GM23338 (cell line): ENCODE measurements at regions not wholly inside any gene's neighbourhood (a gene's known extent, or its start where the extent isn't known, plus 50 kb on each side); places are given as distances from the start of the nearest gene placed in this dataset.

Experiments used
- ATAC-seq: fragments of 200-7000 bp; cut with Tn5 transposase; 3 replicates; pipeline ENCODE4 v1.9.1; 2020
- DNase-seq: peaks from one replicate; pipeline ENCODE4 v3.0.0-alpha.2; 2015; ENCODE audit warnings: low spot score
- H2AFZ ChIP-seq: fragments of 200-600 bp; sonication (generic); 2 replicates; pipeline ENCODE4 v1.8.0; 2016; ENCODE audit warnings: antibody characterized with exemption, mild to moderate bottlenecking, moderate library complexity
- H3F3A ChIP-seq: fragments of 200-600 bp; sonication (generic); replicated peaks from 2 replicates; pipeline ENCODE4 v1.8.0; 2017; ENCODE audit warnings: antibody characterized with exemption, mixed run types, low read depth
- H3K27ac ChIP-seq: fragments of 200-600 bp; sonication (generic); 2 replicates; pipeline ENCODE4 v1.6.1; 2016; ENCODE audit warnings: low read depth
- H3K27me3 ChIP-seq: fragments of 200-600 bp; sonication (generic); 2 replicates; pipeline ENCODE4 v1.8.0; 2016; ENCODE audit warnings: mild to moderate bottlenecking, mixed run types, moderate library complexity; ENCODE audit not compliant: insufficient read depth
- H3K36me3 ChIP-seq: fragments of 200-600 bp; sonication (generic); 2 replicates; pipeline ENCODE4 v1.8.0; 2016; ENCODE audit warnings: mild to moderate bottlenecking; ENCODE audit not compliant: insufficient read depth
- H3K4me1 ChIP-seq: fragments of 200-600 bp; sonication (generic); 2 replicates; pipeline ENCODE4 v1.8.0; 2016; ENCODE audit warnings: mild to moderate bottlenecking, moderate library complexity; ENCODE audit not compliant: insufficient read depth
- H3K4me2 ChIP-seq: fragments of 200-600 bp; sonication (generic); 2 replicates; pipeline ENCODE4 v1.7.1; 2017; ENCODE audit warnings: mixed run types
- H3K4me3 ChIP-seq: fragments of 200-600 bp; sonication (generic); 2 replicates; pipeline ENCODE4 v1.6.1; 2016; ENCODE audit warnings: mixed run types
- H3K79me2 ChIP-seq: fragments of 200-600 bp; sonication (generic); replicated peaks from 2 replicates; pipeline ENCODE4 v1.8.0; 2017; ENCODE audit warnings: mild to moderate bottlenecking; ENCODE audit not compliant: insufficient read depth
- H3K9me2 ChIP-seq: fragments of 200-600 bp; sonication (generic); 2 replicates; pipeline ENCODE4 v1.8.0; 2017; ENCODE audit not compliant: insufficient read depth
- H4K20me1 ChIP-seq: fragments of 200-600 bp; sonication (generic); replicated peaks from 2 replicates; pipeline ENCODE4 v1.8.0; 2017; ENCODE audit warnings: mild to moderate bottlenecking; ENCODE audit not compliant: insufficient read depth
- H3K27ac Mint-ChIP-seq: 2 replicates; pipeline ENCODE4 v1.8.0; 2020; ENCODE audit warnings: inconsistent platforms, mild to moderate bottlenecking, moderate library complexity, mixed read lengths
- H3K27me3 Mint-ChIP-seq: 3 replicates; pipeline ENCODE4 v1.8.0; 2022; ENCODE audit warnings: low read depth, mild to moderate bottlenecking, moderate library complexity, mixed read lengths, inconsistent platforms; ENCODE audit not compliant: insufficient read depth, poor library complexity
- H3K36me3 Mint-ChIP-seq: 3 replicates; pipeline ENCODE4 v1.8.0; 2021; ENCODE audit warnings: low read depth, mild to moderate bottlenecking, inconsistent platforms, moderate library complexity, mixed read lengths
- H3K4me1 Mint-ChIP-seq: 3 replicates; pipeline ENCODE4 v1.8.0; 2020; ENCODE audit warnings: mild to moderate bottlenecking, inconsistent platforms, mixed read lengths
- H3K4me3 Mint-ChIP-seq: 3 replicates; pipeline ENCODE4 v1.8.0; 2021; ENCODE audit warnings: moderate library complexity, mild to moderate bottlenecking, inconsistent platforms, mixed read lengths
- H3K9me3 Mint-ChIP-seq: 3 replicates; pipeline ENCODE4 v1.8.0; 2020; ENCODE audit warnings: moderate library complexity, mild to moderate bottlenecking, inconsistent platforms, mixed read lengths
- CREB1 ChIP-seq: fragments of 250-450 bp; sonication (Bioruptor Pico); IDR thresholded peaks from 2 replicates; pipeline ENCODE4 v1.5.0; 2020; ENCODE audit warnings: low read depth, mild to moderate bottlenecking, moderate library complexity
- ETS1 ChIP-seq: IDR thresholded peaks from 2 replicates; pipeline ENCODE4 v1.6.1; 2016; ENCODE audit warnings: antibody characterized with exemption
- EZH2 ChIP-seq: fragments of 200-600 bp; sonication (generic); IDR thresholded peaks from one replicate; pipeline ENCODE4 v1.8.0; 2017; ENCODE audit warnings: antibody characterized with exemption, mild to moderate bottlenecking, low read depth; ENCODE audit not compliant: unreplicated experiment
- EZH2phosphoT487 ChIP-seq: fragments of 200-600 bp; sonication (generic); IDR thresholded peaks from one replicate; pipeline ENCODE4 v1.8.1; 2018; ENCODE audit warnings: antibody characterized with exemption; ENCODE audit not compliant: unreplicated experiment
- JUNB ChIP-seq: IDR thresholded peaks from one replicate; pipeline ENCODE4 v1.6.1; 2016; ENCODE audit warnings: antibody characterized with exemption; ENCODE audit not compliant: unreplicated experiment
- NANOG ChIP-seq: IDR thresholded peaks from 2 replicates; pipeline ENCODE4 v1.6.1; 2016; ENCODE audit warnings: antibody characterized with exemption, borderline replicate concordance
- POLR2AphosphoS5 ChIP-seq: IDR thresholded peaks from 2 replicates; pipeline ENCODE4 v1.6.1; 2016; ENCODE audit warnings: antibody characterized with exemption, low read depth
- ZNF114 ChIP-seq: fragments of 250-450 bp; sonication (Bioruptor Pico); IDR thresholded peaks from 2 replicates; pipeline ENCODE4 v1.5.0; 2020; ENCODE audit warnings: mild to moderate bottlenecking, moderate library complexity
- ZNF331 ChIP-seq: fragments of 250-450 bp; sonication (Bioruptor Pico); IDR thresholded peaks from 2 replicates; pipeline ENCODE4 v1.5.0; 2020; ENCODE audit warnings: low read depth, mild to moderate bottlenecking, moderate library complexity
- TF ChIP-seq, protein P1 (sequence below): fragments of 250-450 bp; sonication (Bioruptor Pico); IDR thresholded peaks from 2 replicates; pipeline ENCODE4 v1.5.0; 2020; ENCODE audit warnings: mild to moderate bottlenecking, moderate library complexity
- TF ChIP-seq, protein P2 (sequence below), 2 experiments: fragments of 200-600 bp in 1 of 2; sonication (generic) in 1 of 2; conservative IDR thresholded peaks; 2 replicates each; pipeline versions ENCODE4 v1.5.1 to v1.6.1; 2016 to 2017; ENCODE audit warnings: antibody characterized with exemption in 2 of 2, low read depth in 2 of 2, mild to moderate bottlenecking in 2 of 2, moderate library complexity in 1 of 2

DNA sequence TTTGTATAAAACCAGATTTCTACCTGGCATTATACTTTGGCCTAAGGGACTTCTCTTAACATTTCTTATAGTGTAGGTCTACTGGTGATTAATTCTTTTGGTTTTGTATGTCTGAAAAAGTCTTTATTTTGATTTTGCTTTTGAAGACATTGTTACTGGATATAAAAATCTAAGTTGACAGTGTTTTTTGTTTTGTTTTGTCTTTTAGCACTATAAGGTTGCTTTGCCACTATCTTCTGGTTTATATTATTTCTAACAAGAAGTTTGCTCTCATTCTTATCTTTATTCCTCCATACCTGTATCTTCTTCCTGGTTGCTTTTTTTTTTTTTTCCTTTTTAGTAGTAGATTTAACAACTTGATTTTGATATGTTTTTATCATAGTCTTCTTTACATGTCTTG, 76.0 kb downstream of the ING2 start (continued):
- TF ChIP-seq, protein P1, sequence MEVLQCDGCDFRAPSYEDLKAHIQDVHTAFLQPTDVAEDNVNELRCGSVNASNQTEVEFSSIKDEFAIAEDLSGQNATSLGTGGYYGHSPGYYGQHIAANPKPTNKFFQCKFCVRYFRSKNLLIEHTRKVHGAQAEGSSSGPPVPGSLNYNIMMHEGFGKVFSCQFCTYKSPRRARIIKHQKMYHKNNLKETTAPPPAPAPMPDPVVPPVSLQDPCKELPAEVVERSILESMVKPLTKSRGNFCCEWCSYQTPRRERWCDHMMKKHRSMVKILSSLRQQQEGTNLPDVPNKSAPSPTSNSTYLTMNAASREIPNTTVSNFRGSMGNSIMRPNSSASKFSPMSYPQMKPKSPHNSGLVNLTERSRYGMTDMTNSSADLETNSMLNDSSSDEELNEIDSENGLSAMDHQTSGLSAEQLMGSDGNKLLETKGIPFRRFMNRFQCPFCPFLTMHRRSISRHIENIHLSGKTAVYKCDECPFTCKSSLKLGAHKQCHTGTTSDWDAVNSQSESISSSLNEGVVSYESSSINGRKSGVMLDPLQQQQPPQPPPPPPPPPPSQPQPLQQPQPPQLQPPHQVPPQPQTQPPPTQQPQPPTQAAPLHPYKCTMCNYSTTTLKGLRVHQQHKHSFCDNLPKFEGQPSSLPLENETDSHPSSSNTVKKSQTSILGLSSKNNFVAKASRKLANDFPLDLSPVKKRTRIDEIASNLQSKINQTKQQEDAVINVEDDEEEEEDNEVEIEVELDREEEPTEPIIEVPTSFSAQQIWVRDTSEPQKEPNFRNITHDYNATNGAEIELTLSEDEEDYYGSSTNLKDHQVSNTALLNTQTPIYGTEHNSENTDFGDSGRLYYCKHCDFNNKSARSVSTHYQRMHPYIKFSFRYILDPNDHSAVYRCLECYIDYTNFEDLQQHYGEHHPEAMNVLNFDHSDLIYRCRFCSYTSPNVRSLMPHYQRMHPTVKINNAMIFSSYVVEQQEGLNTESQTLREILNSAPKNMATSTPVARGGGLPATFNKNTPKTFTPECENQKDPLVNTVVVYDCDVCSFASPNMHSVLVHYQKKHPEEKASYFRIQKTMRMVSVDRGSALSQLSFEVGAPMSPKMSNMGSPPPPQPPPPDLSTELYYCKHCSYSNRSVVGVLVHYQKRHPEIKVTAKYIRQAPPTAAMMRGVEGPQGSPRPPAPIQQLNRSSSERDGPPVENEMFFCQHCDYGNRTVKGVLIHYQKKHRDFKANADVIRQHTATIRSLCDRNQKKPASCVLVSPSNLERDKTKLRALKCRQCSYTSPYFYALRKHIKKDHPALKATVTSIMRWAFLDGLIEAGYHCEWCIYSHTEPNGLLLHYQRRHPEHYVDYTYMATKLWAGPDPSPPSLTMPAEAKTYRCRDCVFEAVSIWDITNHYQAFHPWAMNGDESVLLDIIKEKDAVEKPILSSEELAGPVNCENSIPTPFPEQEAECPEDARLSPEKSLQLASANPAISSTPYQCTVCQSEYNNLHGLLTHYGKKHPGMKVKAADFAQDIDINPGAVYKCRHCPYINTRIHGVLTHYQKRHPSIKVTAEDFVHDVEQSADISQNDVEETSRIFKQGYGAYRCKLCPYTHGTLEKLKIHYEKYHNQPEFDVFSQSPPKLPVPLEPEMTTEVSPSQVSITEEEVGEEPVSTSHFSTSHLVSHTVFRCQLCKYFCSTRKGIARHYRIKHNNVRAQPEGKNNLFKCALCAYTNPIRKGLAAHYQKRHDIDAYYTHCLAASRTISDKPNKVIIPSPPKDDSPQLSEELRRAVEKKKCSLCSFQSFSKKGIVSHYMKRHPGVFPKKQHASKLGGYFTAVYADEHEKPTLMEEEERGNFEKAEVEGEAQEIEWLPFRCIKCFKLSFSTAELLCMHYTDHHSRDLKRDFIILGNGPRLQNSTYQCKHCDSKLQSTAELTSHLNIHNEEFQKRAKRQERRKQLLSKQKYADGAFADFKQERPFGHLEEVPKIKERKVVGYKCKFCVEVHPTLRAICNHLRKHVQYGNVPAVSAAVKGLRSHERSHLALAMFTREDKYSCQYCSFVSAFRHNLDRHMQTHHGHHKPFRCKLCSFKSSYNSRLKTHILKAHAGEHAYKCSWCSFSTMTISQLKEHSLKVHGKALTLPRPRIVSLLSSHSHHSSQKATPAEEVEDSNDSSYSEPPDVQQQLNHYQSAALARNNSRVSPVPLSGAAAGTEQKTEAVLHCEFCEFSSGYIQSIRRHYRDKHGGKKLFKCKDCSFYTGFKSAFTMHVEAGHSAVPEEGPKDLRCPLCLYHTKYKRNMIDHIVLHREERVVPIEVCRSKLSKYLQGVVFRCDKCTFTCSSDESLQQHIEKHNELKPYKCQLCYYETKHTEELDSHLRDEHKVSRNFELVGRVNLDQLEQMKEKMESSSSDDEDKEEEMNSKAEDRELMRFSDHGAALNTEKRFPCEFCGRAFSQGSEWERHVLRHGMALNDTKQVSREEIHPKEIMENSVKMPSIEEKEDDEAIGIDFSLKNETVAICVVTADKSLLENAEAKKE (CRISPR knock-in tag), result no peak
- TF ChIP-seq JUNB, result no peak
- TF ChIP-seq, protein P2, sequence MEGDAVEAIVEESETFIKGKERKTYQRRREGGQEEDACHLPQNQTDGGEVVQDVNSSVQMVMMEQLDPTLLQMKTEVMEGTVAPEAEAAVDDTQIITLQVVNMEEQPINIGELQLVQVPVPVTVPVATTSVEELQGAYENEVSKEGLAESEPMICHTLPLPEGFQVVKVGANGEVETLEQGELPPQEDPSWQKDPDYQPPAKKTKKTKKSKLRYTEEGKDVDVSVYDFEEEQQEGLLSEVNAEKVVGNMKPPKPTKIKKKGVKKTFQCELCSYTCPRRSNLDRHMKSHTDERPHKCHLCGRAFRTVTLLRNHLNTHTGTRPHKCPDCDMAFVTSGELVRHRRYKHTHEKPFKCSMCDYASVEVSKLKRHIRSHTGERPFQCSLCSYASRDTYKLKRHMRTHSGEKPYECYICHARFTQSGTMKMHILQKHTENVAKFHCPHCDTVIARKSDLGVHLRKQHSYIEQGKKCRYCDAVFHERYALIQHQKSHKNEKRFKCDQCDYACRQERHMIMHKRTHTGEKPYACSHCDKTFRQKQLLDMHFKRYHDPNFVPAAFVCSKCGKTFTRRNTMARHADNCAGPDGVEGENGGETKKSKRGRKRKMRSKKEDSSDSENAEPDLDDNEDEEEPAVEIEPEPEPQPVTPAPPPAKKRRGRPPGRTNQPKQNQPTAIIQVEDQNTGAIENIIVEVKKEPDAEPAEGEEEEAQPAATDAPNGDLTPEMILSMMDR (conservative IDR thresholded peaks at IDR 0.05; ENCODE audit: low read depth in 2 of 2), result no peak
- TF ChIP-seq NANOG, result no peak
- no peak for TF ChIP-seq POLR2AphosphoS5
- no peak for TF ChIP-seq ZNF331 (CRISPR knock-in tag)
- no peak for TF ChIP-seq ETS1

DNA sequence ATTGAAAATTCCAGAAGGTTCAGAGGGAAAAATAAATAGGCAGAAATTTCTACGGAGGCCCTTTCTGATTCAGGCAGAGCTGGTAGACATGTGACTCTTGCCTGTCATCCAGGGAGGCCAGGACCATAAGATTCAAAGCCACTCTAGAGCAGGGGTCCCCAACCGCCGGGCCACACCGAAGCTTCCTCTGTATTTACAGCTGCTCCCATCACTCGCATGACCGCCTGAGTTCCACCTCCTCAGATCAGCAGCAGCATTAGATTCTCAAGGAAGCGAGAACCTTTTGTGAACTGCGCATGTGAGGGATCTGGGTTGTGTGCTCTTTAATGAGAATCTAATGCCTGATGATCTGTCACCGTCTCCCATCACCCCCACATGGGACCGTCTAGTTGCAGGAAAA, 72.2 kb downstream of the RWDD4 start:
- Histone ChIP-seq H3K36me3 (no peaks in the 10 kb centered on the region), H3K4me3 (no peak overlapping the region), H3K27me3 (no peaks in the 10 kb centered on the region), H3F3A (no peaks in the 10 kb centered on the region), H4K20me1 (no peaks in the 10 kb centered on the region), H3K4me1 (no peaks in the 10 kb centered on the region), H2AFZ (no peak overlapping the region), H3K79me2 (no peaks in the 10 kb centered on the region), H3K27ac (no peak overlapping the region), H3K9me2 (no peaks in the 10 kb centered on the region), H3K4me2 (no peak overlapping the region)
- Mint-ChIP-seq H3K27ac (no peak overlapping the region), H3K27me3 (peaks cover 5% of the 10 kb centered on the region), H3K36me3 (peaks cover 5% of the 10 kb centered on the region; the same call in 2 of the 3 replicates), H3K4me1 (no peaks in the 10 kb centered on the region), H3K9me3 (peaks cover 28% of the 10 kb centered on the region), H3K4me3 (no peak overlapping the region)
- no peak for ATAC-seq
- no peak for DNase-seq
- no peak for TF ChIP-seq ETS1
- TF ChIP-seq POLR2AphosphoS5, result no peak
- TF ChIP-seq CREB1 (CRISPR knock-in tag), result no peak
- no peak for TF ChIP-seq EZH2
- no peak for TF ChIP-seq ZNF114
- TF ChIP-seq JUNB, result no peak
- TF ChIP-seq EZH2phosphoT487, result no peak
- TF ChIP-seq, protein P2 (conservative IDR thresholded peaks at IDR 0.05; ENCODE audit: low read depth in 2 of 2), result no peak
